ES-I3 (cell line): ENCODE measurements at regions not wholly inside any gene's neighbourhood (a gene's known extent, or its start where the extent isn't known, plus 50 kb on each side); places are given as distances from the start of the nearest gene placed in this dataset.

Experiments used
- H3K36me3 ChIP-seq: 2 replicates; pipeline ENCODE4 v1.6.1; 2013; ENCODE audit warnings: mild to moderate bottlenecking, low read length, control low read depth, moderate library complexity; ENCODE audit not compliant: insufficient read depth
- H3K4me1 ChIP-seq: 2 replicates; pipeline ENCODE4 v1.6.1; 2013; ENCODE audit warnings: mild to moderate bottlenecking, control low read depth, low read length; ENCODE audit not compliant: insufficient read depth
- H3K9ac ChIP-seq: 2 replicates; pipeline ENCODE4 v1.6.1; 2013; ENCODE audit warnings: low read depth, mild to moderate bottlenecking, low read length, moderate library complexity
- H3K9me3 ChIP-seq: 2 replicates; pipeline ENCODE4 v1.6.1; 2013; ENCODE audit warnings: mild to moderate bottlenecking, low read length, moderate library complexity; ENCODE audit not compliant: control insufficient read depth, insufficient read depth

- Histone ChIP-seq H3K36me3 (no peaks in the 10 kb centered on the region), H3K4me1 (peaks cover 6% of the 10 kb centered on the region; the same call in 1 of the 2 replicates), H3K9me3 (no peaks in the 10 kb centered on the region), H3K9ac (no peak overlapping the region)
Measured at GRCh38 chr15:66646308-66646707, 55.7 kb upstream of the SMAD6 start.

GRCh38 chr15:66646799-66647198 lies 55.2 kb upstream of the SMAD6 start:
- Histone ChIP-seq H3K36me3 (no peaks in the 10 kb centered on the region), H3K4me1 (peaks cover 6% of the 10 kb centered on the region; the same call in 1 of the 2 replicates), H3K9me3 (no peaks in the 10 kb centered on the region), H3K9ac (no peak overlapping the region)

- H3K4me1 ChIP-seq: peaks cover 6% of the 10 kb centered on the region; the same call in 1 of the 2 replicates
- H3K9ac ChIP-seq: no peak overlapping the region
- H3K36me3 ChIP-seq: no peaks in the 10 kb centered on the region
Measured at GRCh38 chr15:66647358-66647757, 54.7 kb upstream of the SMAD6 start.

GRCh38 chr15:66648588-66648987 lies 53.4 kb upstream of the SMAD6 start:
- Histone ChIP-seq H3K9me3 (no peaks in the 10 kb centered on the region), H3K4me1 (peaks cover 6% of the 10 kb centered on the region; the same call in 1 of the 2 replicates), H3K36me3 (no peaks in the 10 kb centered on the region), H3K9ac (no peak overlapping the region)

More at GRCh38 chr15:66647358-66647757, 54.7 kb upstream of the SMAD6 start:
- no peaks in the 10 kb centered on the region for H3K9me3 ChIP-seq

- no peaks in the 10 kb centered on the region for H3K9me3 ChIP-seq
- no peak overlapping the region for H3K9ac ChIP-seq
- no peaks in the 10 kb centered on the region for H3K36me3 ChIP-seq
- peaks cover 10% of the 10 kb centered on the region; the same call in 1 of the 2 replicates for H3K4me1 ChIP-seq
Measured at GRCh38 chr15:66649235-66649984, 52.6 kb upstream of the SMAD6 start.

- Histone ChIP-seq H3K9ac (no peak overlapping the region), H3K4me1 (peaks cover 7% of the 10 kb centered on the region; the same call in 1 of the 2 replicates), H3K9me3 (no peaks in the 10 kb centered on the region), H3K36me3 (no peaks in the 10 kb centered on the region)
Measured at GRCh38 chr15:66650433-66650832, 51.6 kb upstream of the SMAD6 start.

GRCh38 chr15:66651198-66651597 lies 50.8 kb upstream of the SMAD6 start:
- no peak overlapping the region for H3K9ac ChIP-seq
- peaks cover 15% of the 10 kb centered on the region; the same call in 1 of the 2 replicates for H3K4me1 ChIP-seq
- no peaks in the 10 kb centered on the region for H3K9me3 ChIP-seq
- no peaks in the 10 kb centered on the region for H3K36me3 ChIP-seq

- Histone ChIP-seq H3K36me3 (no peaks in the 10 kb centered on the region), H3K9ac (no peak overlapping the region), H3K4me1 (peaks cover 20% of the 10 kb centered on the region; the same call in 1 of the 2 replicates), H3K9me3 (no peaks in the 10 kb centered on the region)
Measured at GRCh38 chr15:66651913-66652642, 50.0 kb upstream of the SMAD6 start.
